MCF 10A (cell line): ENCODE measurements at regions not wholly inside any gene's neighbourhood (a gene's known extent, or its start where the extent isn't known, plus 50 kb on each side); places are given as distances from the start of the nearest gene placed in this dataset.

ENCODE experiments used
- BruUV-seq: library from RNA; stranded (reverse); fragments of 400-500 nt; replicated peaks from 2 replicates; lab custom pipeline; 2021; lab: Mats Ljungman, UMichigan
- CTCF ChIA-PET: fragments of 300-600 bp; sonication (Branson Sonifier 250); formaldehyde crosslinking; extraction: SDS; loops from one replicate; lab custom pipeline; 2021; ENCODE audit warnings: antibody characterized with exemption, inconsistent platforms; lab: Yijun Ruan, JAX
- POLR2A ChIA-PET: fragments of 300-600, 350-650 bp; sonication (Branson Sonifier 250); formaldehyde crosslinking; extraction: SDS; loops from one replicate; lab custom pipeline; 2020; ENCODE audit warnings: antibody characterized with exemption, inconsistent platforms; lab: Yijun Ruan, JAX
- DNase-seq: peaks from one replicate; pipeline ENCODE4 v3.0.0-alpha.2; 2018; ENCODE audit not compliant: unreplicated experiment
- H3K27ac Mint-ChIP-seq: one replicate; pipeline ENCODE4 v1.8.0; 2022; ENCODE audit warnings: mild to moderate bottlenecking, low read depth, mixed read lengths; ENCODE audit not compliant: unreplicated experiment
- H3K27me3 Mint-ChIP-seq: one replicate; pipeline ENCODE4 v1.8.0; 2022; ENCODE audit warnings: mixed read lengths; ENCODE audit not compliant: insufficient read depth, unreplicated experiment
- H3K36me3 Mint-ChIP-seq: one replicate; pipeline ENCODE4 v1.8.0; 2022; ENCODE audit warnings: mild to moderate bottlenecking, moderate library complexity, mixed read lengths; ENCODE audit not compliant: insufficient read depth, unreplicated experiment
- H3K4me1 Mint-ChIP-seq: one replicate; pipeline ENCODE4 v1.8.0; 2022; ENCODE audit warnings: mixed read lengths; ENCODE audit not compliant: insufficient read depth, unreplicated experiment
- H3K4me3 Mint-ChIP-seq: one replicate; pipeline ENCODE4 v1.8.0; 2022; ENCODE audit warnings: mild to moderate bottlenecking, moderate library complexity, mixed read lengths; ENCODE audit not compliant: unreplicated experiment
- H3K9me3 Mint-ChIP-seq: one replicate; pipeline ENCODE4 v1.8.0; 2022; ENCODE audit warnings: mixed read lengths; ENCODE audit not compliant: unreplicated experiment
- intact Hi-C: fragments of 100-400 bp; cut with micrococcal nuclease; formaldehyde crosslinking; loops from 2 replicates; pipeline ENCODE4 v1.14.1; 2022
- TF ChIP-seq, protein P1 (sequence below): fragments of 200-600 bp; IDR thresholded peaks from one replicate; pipeline ENCODE4 v1.8.0; 2022; ENCODE audit warnings: antibody characterized with exemption, mild to moderate bottlenecking; ENCODE audit not compliant: unreplicated experiment

DNA sequence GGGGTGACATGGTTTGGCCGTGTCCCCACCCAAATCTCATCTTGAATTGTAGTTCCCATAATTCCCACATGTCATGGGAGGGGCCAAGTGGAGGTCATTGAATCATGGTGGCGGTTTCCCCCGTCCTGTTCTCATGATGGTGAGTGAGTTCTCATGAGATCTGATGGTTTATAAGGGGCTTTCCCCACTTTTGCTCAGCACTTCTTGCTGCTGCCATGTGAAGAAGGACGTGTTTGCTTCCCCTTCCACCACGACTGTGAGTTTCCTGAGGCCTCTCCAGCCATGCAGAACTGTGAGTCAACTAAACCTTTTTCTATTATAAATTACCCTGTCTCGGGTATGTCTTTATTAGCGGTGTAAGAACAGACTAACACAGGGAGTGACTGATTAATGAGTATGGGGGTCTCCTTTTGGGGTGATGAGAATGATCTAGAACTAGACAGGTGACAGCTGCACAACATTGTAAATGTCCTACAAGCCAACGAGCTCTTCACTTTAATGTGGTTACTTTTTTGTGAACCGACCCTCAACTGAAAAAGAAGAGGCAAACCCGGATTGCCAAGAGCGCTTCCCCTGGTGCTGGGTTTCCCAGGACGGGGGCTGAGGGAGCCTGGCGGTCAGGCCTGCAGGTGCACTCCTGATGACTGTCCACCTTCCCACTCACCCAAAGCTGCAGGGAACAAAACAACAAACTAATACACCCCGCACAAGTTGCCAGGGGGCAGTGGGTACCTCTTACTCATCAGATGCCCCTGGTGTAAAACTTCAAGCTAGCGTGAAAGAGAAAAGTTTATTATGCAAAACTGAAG lies 90.1 kb downstream of the NCOR2 start:
- H3K27ac Mint-ChIP-seq = no peak overlapping the region
- no peaks in the 10 kb centered on the region for H3K27me3 Mint-ChIP-seq
- CTCF ChIA-PET = no interaction called here
- no peak overlapping the region for H3K4me3 Mint-ChIP-seq
- H3K4me1 Mint-ChIP-seq = peaks cover 24% of the 10 kb centered on the region
- intact Hi-C loops = no loop called here
- POLR2A ChIA-PET = interaction anchor here (1.4 kb wide), 1 partner anchor 41 kb away, joined by 8 read pairs; no protein-coding TSS in a partner anchor
- TF ChIP-seq, protein P1, sequence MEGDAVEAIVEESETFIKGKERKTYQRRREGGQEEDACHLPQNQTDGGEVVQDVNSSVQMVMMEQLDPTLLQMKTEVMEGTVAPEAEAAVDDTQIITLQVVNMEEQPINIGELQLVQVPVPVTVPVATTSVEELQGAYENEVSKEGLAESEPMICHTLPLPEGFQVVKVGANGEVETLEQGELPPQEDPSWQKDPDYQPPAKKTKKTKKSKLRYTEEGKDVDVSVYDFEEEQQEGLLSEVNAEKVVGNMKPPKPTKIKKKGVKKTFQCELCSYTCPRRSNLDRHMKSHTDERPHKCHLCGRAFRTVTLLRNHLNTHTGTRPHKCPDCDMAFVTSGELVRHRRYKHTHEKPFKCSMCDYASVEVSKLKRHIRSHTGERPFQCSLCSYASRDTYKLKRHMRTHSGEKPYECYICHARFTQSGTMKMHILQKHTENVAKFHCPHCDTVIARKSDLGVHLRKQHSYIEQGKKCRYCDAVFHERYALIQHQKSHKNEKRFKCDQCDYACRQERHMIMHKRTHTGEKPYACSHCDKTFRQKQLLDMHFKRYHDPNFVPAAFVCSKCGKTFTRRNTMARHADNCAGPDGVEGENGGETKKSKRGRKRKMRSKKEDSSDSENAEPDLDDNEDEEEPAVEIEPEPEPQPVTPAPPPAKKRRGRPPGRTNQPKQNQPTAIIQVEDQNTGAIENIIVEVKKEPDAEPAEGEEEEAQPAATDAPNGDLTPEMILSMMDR = no peak
- peaks cover 65% of the 10 kb centered on the region for H3K36me3 Mint-ChIP-seq
- DNase-seq = no peak
- peaks cover 10% of the 10 kb centered on the region for H3K9me3 Mint-ChIP-seq
- BruUV-seq = no TSS peak

DNA sequence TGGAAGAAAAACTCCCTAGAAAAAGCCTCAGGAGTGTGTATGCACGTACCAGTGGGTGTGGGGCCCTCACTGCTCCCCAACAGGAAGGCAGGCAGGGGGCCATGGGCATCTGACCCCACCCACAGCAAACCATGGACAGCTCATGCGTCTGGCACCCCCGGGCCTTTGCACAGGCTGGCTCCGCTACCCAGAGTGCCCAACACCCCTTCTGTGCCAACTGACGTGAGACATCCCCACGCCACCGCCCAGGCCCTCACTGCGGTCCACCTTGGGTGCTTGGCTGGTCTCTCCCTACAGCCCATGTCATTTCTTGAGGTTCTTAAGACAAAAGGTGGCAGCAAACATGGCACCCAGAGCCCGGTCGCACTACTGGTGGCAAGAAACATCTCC lies 91.4 kb downstream of the NCOR2 start:
- Mint-ChIP-seq H3K9me3 (peaks cover 10% of the 10 kb centered on the region), H3K36me3 (peaks cover 78% of the 10 kb centered on the region), H3K27me3 (no peaks in the 10 kb centered on the region), H3K27ac (no peak overlapping the region), H3K4me1 (peaks cover 14% of the 10 kb centered on the region), H3K4me3 (no peak overlapping the region)
- POLR2A ChIA-PET = no interaction called here
- TF ChIP-seq, protein P1 = no peak
- intact Hi-C loops = no loop called here
- no TSS peak for BruUV-seq
- DNase-seq = no peak
- CTCF ChIA-PET = interaction anchor here (0.7 to 0.8 kb wide), 2 partner anchors 78 to 291 kb away, joined by 3 read pairs; no protein-coding TSS in a partner anchor

DNA sequence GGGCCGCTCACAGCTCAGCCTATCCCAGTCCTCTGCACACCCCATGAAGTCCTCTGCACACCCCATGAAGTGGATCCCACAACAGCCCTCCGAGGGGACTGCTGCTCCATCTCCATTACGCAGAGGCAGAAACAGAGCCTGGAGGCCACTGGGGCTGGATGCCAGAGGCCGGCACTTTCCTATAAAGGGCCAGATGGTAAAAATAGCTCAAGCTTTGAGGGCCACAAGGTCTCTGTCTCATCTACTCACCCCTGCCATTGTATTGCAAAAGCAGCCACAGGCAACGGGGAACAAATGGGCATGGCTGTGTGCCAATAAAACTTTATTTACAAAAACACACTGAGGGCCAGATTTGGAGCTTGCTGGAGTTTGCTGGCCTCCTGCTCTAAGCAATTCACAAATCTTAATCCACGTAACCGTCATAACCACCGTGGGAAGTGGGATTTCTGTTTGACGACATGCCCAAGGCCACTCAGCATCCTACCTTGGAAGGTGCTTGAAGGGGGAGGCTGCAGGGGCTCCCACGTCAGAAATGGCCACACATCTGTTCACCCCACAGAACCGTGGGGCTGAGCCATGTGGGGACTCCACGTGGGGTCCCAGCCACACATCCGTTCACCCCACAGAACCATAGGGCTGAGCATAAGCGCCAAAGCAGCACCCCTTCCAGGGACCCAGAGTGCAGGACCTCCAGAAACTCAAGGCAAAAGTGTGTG lies 92.0 kb downstream of the NCOR2 start:
- peaks cover 9% of the 10 kb centered on the region for H3K4me1 Mint-ChIP-seq
- POLR2A ChIA-PET = no interaction called here
- DNase-seq = no peak
- BruUV-seq = no TSS peak
- TF ChIP-seq, protein P1 = no peak
- H3K9me3 Mint-ChIP-seq = peaks cover 10% of the 10 kb centered on the region
- no peak overlapping the region for H3K4me3 Mint-ChIP-seq
- CTCF ChIA-PET = interaction anchor here (0.7 to 0.8 kb wide), 2 partner anchors 77 to 292 kb away, joined by 3 read pairs; no protein-coding TSS in a partner anchor
- intact Hi-C loops = no loop called here
- peaks cover 84% of the 10 kb centered on the region for H3K36me3 Mint-ChIP-seq
- H3K27ac Mint-ChIP-seq = no peak overlapping the region
- H3K27me3 Mint-ChIP-seq = no peaks in the 10 kb centered on the region

DNA sequence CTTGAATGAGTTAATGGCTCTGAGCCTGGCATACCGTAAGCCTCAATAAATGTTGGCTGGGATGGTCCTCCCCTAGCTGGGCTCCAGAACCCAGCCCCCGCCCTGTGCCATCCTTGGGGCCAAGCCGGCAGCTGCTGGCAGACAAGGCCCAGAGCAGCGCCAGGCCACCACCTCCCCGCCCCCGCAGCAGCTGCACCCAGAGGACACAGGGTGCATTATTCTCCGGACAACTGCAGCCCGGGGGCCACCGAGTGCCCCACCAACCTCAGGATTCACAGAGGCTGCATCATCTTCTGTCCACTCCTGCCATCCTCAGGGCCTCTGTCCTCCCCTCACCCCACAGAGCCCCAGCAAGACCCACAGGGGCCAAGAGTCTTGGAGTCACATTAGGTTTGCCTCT lies 92.7 kb downstream of the NCOR2 start:
- TF ChIP-seq, protein P1 = no peak
- H3K36me3 Mint-ChIP-seq = peaks cover 91% of the 10 kb centered on the region
- intact Hi-C loops = no loop called here
- no peak overlapping the region for H3K27ac Mint-ChIP-seq
- H3K27me3 Mint-ChIP-seq = no peaks in the 10 kb centered on the region
- BruUV-seq = no TSS peak
- peaks cover 7% of the 10 kb centered on the region for H3K4me1 Mint-ChIP-seq
- H3K9me3 Mint-ChIP-seq = peaks cover 10% of the 10 kb centered on the region
- ChIA-PET CTCF (interaction anchor here (1.1 kb wide), 1 partner anchor 12 kb away, joined by 4 read pairs; no protein-coding TSS in a partner anchor), POLR2A (no interaction called here)
- no peak overlapping the region for H3K4me3 Mint-ChIP-seq
- DNase-seq = no peak
